SK-N-SH (cell line): ENCODE measurements at regions not wholly inside any gene's neighbourhood (a gene's known extent, or its start where the extent isn't known, plus 50 kb on each side); places are given as distances from the start of the nearest gene placed in this dataset.

Experiments
- CTCF ChIP-seq: fragments of 200-600 bp; sonication (generic); IDR thresholded peaks from 2 replicates; pipeline ENCODE4 v1.6.1; 2017; ENCODE audit warnings: antibody characterized with exemption, mild to moderate bottlenecking, moderate library complexity
- EZH2phosphoT487 ChIP-seq: fragments of 200-600 bp; sonication (generic); IDR thresholded peaks from 2 replicates; pipeline ENCODE4 v1.6.1; 2017; ENCODE audit warnings: low read depth, mixed run types, mild to moderate bottlenecking, antibody characterized with exemption, moderate library complexity, borderline replicate concordance
- FOSL2 ChIP-seq: IDR thresholded peaks from 2 replicates; pipeline ENCODE4 v1.4.0; 2012; ENCODE audit warnings: low read depth, mild to moderate bottlenecking, moderate library complexity, borderline replicate concordance
- FOXM1 ChIP-seq: IDR thresholded peaks from 2 replicates; pipeline ENCODE4 v1.4.0; 2012; ENCODE audit warnings: low read depth, mild to moderate bottlenecking
- GATA2 ChIP-seq: sonication (generic); formaldehyde crosslinking; IDR thresholded peaks from 2 replicates; pipeline ENCODE4 v1.5.0; 2020; ENCODE audit warnings: mild to moderate bottlenecking, missing genetic modification reagents
- MAX ChIP-seq: IDR thresholded peaks from 2 replicates; pipeline ENCODE4 v1.4.0; 2012; ENCODE audit warnings: low read depth
- MEF2A ChIP-seq: IDR thresholded peaks from 2 replicates; pipeline ENCODE4 v1.4.0; 2012; ENCODE audit warnings: low read depth, borderline replicate concordance
- NFIC ChIP-seq: IDR thresholded peaks from 2 replicates; pipeline ENCODE4 v1.4.0; 2012; ENCODE audit warnings: borderline replicate concordance
- NRF1 ChIP-seq: IDR thresholded peaks from 2 replicates; pipeline ENCODE4 v1.6.1; 2012; ENCODE audit warnings: low read depth, mild to moderate bottlenecking, low read length
- POLR2AphosphoS5 ChIP-seq: IDR thresholded peaks from 2 replicates; pipeline ENCODE4 v1.6.1; 2012; ENCODE audit warnings: low read depth, low read length
- RFX5 ChIP-seq: IDR thresholded peaks from 2 replicates; pipeline ENCODE4 v1.6.1; 2012; ENCODE audit warnings: mild to moderate bottlenecking, improper control_type of control experiment, low read length
- SIN3A ChIP-seq: IDR thresholded peaks from 2 replicates; pipeline ENCODE4 v1.6.1; 2012; ENCODE audit warnings: low read depth, mild to moderate bottlenecking, low read length, moderate library complexity, borderline replicate concordance
- SMC3 ChIP-seq: IDR thresholded peaks from 2 replicates; pipeline ENCODE4 v1.6.1; 2012; ENCODE audit warnings: low read depth, low read length, improper control_type of control experiment
- ZBTB33 ChIP-seq: IDR thresholded peaks from 2 replicates; pipeline ENCODE4 v1.4.0; 2012; ENCODE audit warnings: low read depth, borderline replicate concordance

- TF ChIP-seq ZBTB33 (no peak), NFIC (no peak), RFX5 (no peak), EZH2phosphoT487 (no peak), CTCF (no peak), MEF2A (no peak), MAX (no peak), NRF1 (no peak), GATA2 (CRISPR knock-in tag) (no peak), SIN3A (no peak), SMC3 (no peak), FOSL2 (no peak), POLR2AphosphoS5 (no peak), FOXM1 (no peak)
These were observed 129.8 kb upstream of the AKR1E2 start for GRCh38 chr10:4696186-4696585.
